GM03348 (cell line): ENCODE measurements at regions not wholly inside any gene's neighbourhood (a gene's known extent, or its start where the extent isn't known, plus 50 kb on each side); places are given as distances from the start of the nearest gene placed in this dataset.

Experiments
- DNase-seq: peaks from one replicate; pipeline ENCODE4 v3.0.0; 2012; ENCODE audit warnings: low spot score

- no peak for DNase-seq
Observed at GRCh38 chr2:128380061-128380889, 61.6 kb upstream of the HS6ST1 start.

GRCh38 chr2:128380961-128381938 lies 62.6 kb upstream of the HS6ST1 start:
- DNase-seq = no peak

- DNase-seq = no peak
Observed at GRCh38 chr2:128384446-128384845, 65.8 kb upstream of the HS6ST1 start.

- DNase-seq = no peak
Observed at GRCh38 chr2:128384956-128385355, 66.3 kb upstream of the HS6ST1 start.

- no peak for DNase-seq
Observed at GRCh38 chr2:128385365-128385764, 66.7 kb upstream of the HS6ST1 start.

- no peak for DNase-seq
Observed at GRCh38 chr2:128386066-128386465, 67.4 kb upstream of the HS6ST1 start.

- peak; percentile 45 for DNase-seq
Observed at GRCh38 chr2:128388499-128388941, 69.9 kb upstream of the HS6ST1 start.

GRCh38 chr2:128389388-128390086 lies 70.9 kb upstream of the HS6ST1 start:
- no peak for DNase-seq

GRCh38 chr2:128390256-128390990 lies 71.8 kb upstream of the HS6ST1 start:
- no peak for DNase-seq

GRCh38 chr2:128390991-128391630 lies 72.4 kb upstream of the HS6ST1 start:
- DNase-seq = no peak

GRCh38 chr2:128391679-128392078 lies 73.0 kb upstream of the HS6ST1 start:
- DNase-seq = no peak

- DNase-seq = no peak
Observed at GRCh38 chr2:128392207-128392606, 73.5 kb upstream of the HS6ST1 start.

GRCh38 chr2:128394007-128394730 lies 75.5 kb upstream of the HS6ST1 start:
- DNase-seq = no peak

GRCh38 chr2:128395196-128395595 lies 76.5 kb upstream of the HS6ST1 start:
- DNase-seq = no peak

- DNase-seq = no peak
Observed at GRCh38 chr2:128395640-128396499, 77.2 kb upstream of the HS6ST1 start.

- DNase-seq = no peak
Observed at GRCh38 chr2:128396500-128396891, 77.8 kb upstream of the HS6ST1 start.

- DNase-seq = no peak
Observed at GRCh38 chr2:128396946-128397345, 78.3 kb upstream of the HS6ST1 start.

- no peak for DNase-seq
Observed at GRCh38 chr2:128399256-128399655, 80.6 kb upstream of the HS6ST1 start.

GRCh38 chr2:128399690-128400291 lies 81.1 kb upstream of the HS6ST1 start:
- no peak for DNase-seq
